HG02870 (cell line): ENCODE measurements at regions not wholly inside any gene's neighbourhood (a gene's known extent, or its start where the extent isn't known, plus 50 kb on each side); places are given as distances from the start of the nearest gene placed in this dataset.

Experiments
- ATAC-seq: cut with Tn5 transposase; IDR thresholded peaks from one replicate; pipeline ENCODE4 v1.9.1; 2021; ENCODE audit warnings: mild to moderate bottlenecking, moderate library complexity; ENCODE audit not compliant: unreplicated experiment

DNA sequence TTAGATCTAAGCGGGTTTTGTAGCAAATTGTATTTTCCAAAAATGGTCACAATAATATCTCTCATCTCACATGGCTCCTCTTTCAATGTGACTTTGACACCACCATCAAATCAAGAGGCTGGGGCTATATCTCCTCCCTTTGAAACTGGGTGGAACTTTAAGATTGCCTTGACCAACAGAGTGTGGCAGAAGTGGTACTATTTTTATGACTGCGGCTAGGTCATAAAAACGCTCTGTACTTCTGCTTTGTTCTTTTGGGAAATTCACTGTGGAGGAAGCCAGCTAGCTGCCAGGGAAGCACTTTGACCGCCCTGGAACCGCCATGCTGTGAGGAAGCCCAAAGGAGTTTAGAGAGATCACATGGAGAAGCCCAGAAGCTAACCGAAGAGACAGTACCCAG, 50.7 kb upstream of the ACOT11 start:
- ATAC-seq = no peak

DNA sequence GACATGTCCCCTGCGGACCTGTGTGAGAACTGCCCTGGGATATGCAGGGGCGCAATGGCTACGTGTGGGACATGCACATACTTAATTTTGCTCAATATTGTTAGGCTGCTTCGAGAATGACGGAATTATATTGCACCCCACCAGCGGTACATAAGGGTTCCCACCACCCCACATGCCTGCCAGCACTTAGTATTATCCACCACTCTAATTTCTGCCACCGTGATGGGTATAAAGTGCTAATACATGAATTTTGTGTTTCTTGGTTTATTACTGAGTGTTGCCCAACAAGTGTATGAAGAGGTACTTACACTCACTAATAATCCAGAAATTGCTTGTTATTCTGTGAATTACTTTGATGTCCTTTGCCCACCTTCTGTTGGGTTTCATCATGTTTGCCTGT, 52.1 kb upstream of the ACOT11 start:
- no peak for ATAC-seq

DNA sequence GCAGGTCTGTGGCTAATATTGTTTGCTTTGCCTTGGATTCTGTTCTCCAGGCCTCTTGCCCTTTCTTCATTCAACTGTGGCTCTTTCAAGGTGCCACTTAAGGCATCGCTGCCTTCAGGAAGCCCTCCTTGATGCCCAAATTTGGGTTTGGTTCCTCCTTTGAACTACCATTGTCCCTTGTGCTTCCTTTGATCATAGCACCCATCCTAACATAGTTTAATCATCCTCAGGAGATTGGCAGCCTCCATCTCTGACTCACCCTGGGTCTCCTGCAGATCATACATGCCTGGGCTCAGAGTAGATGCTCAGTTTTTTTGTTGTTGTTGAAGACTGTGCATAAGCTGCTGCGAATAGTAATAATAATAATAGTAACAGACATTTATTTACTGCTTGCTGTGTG, 54.4 kb upstream of the ACOT11 start:
- ATAC-seq = no peak

DNA sequence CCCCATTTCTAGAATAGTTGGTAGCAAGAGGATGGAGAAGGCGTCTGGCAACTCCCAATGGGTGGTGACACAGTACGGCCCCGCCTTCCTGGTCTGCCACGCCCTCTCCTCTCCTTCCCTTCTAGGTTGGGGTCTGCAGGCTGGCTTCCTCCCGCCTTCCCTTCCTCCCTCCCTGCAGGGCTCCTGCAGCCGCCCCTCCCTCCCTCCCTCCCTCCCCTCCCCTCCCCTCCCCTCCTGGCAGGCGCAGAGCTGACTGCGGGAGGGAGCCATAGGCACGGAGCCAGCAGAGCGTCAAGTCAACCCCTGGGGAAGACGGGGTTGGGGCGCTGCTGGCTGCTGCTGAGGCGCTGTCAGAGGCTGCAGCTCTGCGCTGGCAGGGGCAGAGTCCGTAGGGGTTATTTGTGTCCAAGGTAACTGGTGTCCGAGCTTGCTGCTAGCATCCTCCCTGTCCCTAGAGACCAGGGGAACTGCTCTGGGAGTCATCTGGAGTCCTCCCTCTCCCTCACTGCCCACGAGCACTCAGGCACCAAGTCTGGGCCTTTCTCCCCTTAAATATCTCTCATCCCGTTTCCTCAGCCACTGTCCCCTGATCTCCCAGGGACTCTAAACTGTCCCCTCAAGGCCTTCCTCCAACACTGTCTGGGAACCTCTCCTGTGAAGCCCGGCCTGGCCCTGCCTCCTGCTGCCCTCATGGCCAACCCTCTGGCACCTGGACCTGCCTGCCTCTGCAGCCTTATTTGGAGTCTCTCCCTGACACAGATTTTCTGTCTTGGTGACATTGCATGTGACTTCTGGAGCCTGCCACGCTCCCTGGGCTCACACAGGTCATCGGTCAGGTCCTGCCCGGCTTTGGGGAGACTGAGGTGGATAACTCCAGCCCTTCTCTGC, 57.4 kb upstream of the ACOT11 start:
- no peak for ATAC-seq

DNA sequence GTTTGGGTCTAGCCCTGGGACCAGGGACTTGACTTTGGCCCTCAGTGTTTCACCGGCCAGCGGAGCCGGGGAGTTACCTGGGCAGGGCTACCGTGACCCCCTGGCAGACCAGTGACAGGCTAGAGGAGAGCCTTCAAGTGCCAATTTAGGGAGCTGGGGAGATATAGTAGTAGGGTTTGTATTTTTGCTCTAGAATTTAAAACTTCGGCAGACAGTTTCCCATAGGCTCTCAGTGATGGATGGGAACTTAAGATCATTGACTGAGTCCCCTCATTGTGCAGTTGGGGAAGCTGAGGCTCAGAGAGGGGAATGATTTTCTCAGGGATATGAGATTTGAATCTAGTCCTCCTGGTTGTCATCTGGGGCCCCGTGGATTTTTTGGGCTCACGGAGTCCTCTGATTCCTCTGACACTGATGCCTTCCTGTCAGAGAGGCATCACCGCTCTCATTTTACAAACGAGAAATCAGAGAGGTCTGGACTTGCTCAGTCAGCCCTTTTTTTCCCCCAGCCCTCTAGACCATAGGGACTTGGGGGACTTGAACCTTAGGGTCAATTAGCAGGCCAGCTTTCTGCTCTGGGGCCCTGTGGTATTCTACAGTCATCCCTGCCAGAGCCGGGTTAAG, 58.3 kb upstream of the ACOT11 start:
- ATAC-seq = no peak

DNA sequence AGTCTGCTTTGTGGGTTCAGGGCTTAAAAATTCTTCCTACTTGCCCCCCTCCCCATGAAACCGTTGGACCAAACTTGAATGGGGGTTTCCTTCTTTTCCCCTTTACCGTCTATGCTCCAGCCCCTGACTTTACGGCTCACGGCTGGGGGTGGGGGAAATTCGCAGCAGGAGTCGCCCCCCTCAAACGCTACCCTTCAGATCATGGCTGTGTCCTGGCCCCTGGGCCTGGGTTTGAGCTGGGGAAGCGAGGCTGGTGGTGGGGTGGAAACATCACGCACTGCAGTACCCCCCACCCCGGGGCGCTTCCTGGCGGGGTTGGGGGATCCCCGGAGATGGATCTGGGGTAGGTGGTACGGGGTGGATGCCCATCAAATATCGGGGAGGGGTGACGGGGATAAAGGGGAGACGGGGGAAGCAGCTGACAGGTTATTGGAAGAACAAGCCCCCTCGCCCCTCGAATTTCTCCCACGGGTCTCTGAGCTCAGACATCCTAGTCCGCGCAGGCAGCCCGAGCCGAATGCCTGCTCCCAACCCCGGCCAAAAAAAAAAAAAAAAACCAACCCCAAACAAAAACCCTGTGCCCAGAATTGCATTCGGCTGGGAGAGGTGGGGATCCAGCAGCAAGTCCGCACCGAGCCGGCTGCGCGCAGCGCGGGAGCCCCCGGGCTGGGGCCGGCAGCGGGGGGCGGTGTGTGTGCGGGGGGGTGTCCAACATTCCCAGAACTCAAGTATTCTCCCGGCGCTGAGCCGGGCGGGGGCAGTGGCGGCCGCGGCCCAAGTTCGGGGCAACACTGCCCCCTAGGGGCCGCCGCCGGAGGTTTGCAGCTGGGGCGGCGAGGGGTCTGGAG, 59.0 kb upstream of the ACOT11 start:
- ATAC-seq = no peak

DNA sequence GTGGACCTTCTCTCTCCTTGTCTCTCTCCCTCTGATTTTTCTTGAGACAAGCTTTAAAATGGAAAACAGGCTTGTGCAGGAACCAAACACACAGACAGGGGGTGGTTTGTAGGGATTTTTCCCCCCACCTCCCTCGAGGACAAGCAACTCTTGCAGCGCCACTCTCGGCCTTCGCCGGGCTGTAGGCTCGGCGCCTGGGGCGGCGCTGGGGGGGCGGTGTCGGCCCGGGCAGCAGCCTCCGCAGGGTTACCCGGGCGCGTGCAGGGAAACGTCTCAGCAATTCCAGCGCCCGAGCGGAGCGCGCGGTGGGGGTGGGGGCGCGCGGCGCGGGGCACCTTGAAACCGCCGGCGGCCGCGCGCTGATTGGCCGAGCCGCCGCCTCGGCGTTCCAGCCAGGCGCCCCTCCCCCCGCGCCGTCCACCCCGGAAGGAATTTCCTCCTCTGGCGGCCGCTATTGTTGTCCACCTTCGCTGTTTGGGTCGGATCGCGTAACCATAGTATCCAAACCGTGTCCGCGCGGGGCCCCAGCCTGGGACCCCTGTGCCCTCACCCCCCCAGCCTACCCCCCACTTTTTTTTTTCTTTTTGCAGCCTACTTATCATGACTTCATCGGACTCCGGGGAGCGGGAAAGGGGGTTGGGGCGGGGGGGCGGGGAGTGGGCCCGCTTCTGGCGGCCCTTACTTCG, 59.8 kb upstream of the ACOT11 start:
- ATAC-seq = peak; percentile 58

DNA sequence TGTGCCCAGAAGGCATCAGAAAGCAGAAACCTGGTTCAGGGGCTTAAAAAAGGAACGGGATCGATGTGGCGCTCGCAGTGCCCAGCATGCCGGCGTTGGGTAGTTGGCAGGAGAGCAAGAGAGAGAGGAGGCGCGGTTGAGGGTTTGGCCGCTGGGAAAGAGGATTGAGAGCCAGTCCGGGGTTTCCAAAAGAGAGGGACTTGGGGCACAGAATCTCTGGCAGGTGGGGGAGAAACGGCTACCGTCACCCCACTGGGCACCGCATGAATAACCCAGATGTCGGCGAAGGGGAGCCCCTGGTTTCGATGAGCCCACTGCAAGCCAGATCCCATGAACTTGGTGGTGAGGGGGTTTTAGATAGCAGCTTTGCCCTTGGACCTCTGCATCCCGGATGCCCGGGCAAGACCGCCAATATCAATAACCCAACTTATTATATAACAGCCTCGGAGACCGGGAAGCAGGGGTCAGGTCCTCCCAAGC, 60.4 kb upstream of the ACOT11 start:
- no peak for ATAC-seq

DNA sequence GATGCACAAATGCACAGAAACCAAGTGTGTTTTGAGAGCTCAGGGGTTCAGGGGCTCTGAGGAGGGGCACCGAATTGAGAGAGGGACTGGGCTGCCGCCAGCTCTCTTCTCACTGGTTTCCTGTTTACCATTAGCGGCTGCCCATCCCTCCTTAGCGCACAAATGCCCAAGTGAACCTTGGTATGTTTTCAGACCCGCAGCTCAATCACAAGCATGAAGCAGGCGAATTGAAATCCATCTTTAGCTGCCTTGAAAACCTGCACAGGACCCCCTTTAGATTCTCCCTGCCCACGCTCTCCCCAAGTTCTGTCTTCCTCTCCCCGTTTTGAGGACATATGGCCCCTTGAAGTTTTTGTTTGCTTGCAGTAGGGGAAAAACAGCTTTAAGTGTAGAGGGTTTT, 61.1 kb upstream of the ACOT11 start:
- ATAC-seq = no peak

DNA sequence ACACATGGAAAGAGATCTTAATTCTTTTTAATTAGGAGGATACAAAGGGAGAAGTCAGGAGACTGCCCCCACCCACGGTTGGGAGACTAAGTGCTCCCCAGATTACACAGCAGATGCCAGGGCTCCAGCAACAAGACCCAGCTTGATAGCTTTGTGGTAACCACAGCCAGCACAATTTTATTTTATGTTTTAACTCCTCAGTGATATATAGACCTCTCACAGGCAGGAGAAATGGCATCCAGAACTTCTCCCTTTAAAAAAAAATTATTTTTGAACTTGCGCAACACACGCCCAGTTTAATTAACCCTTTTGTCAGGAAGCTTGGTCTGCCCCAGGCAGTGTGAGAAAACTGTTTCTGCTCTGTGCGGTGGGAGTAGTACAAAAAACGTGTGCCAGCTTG, 62.6 kb upstream of the ACOT11 start:
- no peak for ATAC-seq

DNA sequence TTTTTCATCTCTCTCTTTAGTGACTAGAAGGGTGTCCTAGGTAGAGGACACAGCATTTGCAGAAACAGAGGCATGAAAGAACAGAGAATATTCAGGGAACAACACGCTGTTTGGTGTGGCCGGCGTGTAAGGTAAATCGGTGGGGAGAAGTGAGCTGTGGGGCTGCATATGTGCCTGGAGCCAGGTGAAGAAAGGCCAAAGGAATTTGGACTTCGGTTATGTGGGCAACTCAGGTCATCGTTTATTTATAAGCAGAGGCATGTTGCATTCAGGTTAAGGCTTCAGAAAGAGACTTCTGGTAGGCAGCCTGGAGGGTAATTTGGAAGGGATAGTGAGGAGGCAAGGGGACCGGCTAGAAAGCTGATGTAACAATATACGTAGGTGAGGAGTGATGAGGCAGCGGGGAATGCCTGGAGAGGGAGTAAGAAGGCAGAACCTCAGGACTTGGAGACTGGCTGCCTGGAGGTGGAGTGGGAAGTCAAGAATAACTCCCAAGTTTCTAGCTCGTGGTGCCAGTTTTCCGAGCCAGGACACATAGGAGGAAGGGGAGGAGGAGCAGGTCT, 64.1 kb upstream of the ACOT11 start:
- no peak for ATAC-seq

DNA sequence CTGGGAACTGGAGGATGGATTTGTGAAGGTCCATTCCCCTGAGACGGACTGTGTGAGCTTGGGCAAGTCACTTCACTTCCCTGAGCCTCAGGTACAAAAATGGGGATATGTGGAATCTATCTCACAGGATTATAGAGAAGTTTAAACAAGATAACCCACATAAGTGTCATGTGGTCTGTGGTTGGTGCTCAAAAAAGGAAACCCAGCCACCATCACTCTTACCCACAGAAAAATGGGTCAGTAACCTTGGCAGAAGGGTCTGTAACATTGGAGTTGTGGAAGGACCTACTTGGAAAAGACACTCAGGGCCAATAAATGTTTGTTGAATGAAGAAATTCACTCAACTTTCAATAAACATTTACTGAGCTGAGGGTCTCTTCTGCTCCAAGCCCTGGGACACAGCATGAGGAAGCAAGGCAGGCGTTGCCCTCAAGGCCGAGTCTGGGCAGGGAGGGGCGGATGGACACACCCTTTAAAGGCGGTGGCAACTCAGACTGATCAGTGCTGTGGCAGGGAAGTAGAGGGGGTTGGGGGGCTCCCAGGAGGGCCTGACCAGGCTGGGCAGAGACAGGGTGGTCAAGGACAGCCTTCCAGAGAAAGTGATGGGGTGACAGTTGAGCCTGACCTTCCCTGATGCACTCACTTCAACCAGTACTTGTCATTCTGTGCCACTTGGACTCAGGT, 66.7 kb upstream of the ACOT11 start:
- no peak for ATAC-seq

DNA sequence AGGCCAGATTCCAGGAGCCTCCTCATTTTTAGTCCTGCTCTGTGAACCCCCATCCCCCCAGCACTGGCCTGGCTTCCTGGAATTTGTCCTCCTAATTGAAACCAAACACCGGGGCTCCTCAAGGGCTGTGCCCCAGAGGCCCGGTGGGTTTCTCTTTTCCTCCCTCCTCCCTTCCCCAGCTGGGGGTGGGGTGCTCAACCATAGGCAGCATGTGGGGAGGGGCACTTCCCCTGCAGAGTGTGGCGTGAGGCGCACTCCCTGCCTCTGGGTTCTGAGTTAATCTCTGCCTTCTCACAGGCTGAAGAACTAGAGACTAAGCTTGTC, 67.5 kb upstream of the ACOT11 start:
- ATAC-seq = no peak

DNA sequence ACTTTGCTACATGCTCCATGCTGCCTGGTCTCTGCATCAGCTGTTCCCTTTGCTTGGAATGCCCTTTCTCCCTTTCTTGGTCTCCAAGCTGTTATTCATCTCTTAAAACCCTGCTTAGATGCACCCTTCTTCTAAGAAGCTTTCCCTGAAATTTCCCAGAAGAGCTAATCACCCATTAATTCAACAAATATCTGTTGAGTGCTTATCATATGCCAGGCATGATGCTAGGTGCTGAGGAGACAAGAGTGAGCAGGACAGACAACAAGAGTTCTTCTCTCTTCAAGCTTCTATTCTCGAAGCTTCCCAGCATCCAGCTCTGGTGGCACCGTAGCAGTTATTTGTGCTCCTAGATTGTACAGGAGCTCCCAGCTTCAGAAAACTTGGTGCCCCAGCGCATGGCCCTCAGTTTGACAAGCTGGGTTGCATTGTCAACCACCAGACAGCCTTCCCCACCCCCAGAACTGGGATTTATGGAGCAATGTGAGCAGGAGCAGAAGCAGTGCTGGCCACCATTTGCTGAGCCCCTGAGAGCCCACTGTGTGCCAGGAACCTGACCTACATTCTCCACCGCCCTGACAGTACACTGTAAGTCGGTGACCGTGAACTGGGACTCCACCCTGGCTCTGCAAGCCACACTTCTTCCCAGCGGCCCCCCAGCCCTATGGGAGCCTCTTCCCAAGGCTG, 68.0 kb upstream of the ACOT11 start:
- no peak for ATAC-seq

DNA sequence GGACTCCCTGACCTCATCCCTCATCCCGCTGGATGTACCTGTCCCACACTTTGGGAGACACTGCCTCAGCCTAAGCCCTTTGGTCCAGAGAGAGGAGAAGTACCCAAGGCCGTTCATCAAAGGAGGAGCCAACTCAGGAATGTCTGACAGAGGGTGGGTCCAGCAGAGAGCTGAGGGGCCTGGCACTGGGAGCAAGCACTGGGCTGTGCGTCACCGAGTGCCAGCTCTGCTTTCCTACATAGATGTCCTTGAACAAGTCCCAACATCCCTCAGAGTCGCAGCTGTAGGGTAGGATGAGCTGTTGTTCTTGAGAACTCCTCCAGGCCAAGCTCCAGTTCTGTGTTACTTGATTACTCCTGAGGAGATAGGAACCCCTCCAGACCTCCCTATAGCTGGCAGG, 68.8 kb upstream of the ACOT11 start:
- ATAC-seq = no peak

DNA sequence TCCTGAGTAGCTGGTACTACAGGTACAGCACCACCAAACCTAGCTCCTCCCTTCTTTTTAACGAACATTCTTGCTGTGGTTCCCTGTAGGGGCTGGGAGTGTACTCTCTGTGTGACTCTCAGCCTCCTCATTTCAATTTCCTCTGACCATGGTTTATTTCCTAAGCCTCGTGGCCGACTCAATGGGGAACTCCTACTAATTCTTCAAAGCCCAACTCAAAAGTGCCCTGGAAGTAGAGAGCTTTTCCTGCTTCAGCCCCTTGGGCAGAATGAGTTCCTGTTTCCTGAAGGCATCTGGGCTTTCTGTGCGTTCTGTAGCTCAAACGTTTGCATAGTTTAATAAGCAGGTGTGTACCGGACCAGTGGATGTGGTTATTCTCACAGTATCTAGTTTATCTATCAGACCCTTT, 70.9 kb upstream of the ACOT11 start:
- no peak for ATAC-seq

DNA sequence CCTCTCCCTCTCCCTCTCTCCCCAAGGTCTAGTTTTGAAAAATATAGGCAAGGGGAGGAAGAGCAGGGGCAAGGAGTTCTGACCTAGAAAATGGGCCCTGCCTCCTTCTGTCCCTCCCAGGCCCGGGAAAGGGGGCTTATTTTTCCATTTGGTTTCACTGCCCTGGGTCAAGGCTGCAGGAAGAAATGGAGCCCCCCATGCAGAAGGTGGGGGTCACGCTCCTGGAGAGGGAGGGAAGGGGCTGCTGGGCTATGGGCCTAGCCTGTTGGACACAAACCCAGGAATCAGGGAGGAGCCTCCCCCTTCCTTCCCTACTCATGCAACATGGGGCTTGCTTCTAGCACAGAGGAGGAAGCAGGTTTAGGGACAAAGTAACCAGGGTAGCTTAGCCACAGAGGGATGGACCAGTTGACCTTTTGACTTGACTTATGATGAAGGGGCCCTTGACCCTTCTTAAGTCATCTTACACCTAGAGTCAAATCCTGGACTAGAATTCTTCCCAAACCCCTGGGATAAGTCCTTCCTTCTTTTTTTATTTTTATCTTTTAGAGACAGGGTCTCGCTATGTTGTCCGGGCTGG, 70.4 kb upstream of the SSBP3 start:
- no peak for ATAC-seq

DNA sequence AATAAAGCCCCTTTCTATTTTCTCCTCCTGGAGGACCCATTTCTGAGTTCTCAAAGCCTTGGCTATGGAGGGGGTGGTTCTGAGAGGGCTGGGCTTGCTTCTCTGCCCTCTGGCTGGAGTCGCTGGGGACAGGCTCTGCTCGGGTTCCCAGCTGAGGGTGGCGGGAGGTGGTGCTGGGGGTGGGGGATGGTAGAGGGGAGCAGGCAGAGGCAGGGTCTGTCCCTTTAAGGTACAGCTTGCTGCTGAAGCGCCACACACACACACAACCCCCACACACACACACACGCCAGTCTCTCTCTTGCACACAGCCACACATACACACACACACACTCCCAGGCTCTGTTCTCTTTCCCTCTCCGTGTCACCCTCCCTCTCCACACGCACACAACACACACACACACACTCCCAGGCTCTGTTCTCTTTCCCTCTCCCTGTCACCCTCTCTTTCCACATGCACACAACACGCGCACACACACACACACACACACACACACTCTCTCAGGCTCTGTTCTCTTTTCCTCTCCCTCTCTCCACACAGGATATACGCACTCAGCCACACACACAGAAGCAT, 69.8 kb upstream of the SSBP3 start:
- no peak for ATAC-seq

DNA sequence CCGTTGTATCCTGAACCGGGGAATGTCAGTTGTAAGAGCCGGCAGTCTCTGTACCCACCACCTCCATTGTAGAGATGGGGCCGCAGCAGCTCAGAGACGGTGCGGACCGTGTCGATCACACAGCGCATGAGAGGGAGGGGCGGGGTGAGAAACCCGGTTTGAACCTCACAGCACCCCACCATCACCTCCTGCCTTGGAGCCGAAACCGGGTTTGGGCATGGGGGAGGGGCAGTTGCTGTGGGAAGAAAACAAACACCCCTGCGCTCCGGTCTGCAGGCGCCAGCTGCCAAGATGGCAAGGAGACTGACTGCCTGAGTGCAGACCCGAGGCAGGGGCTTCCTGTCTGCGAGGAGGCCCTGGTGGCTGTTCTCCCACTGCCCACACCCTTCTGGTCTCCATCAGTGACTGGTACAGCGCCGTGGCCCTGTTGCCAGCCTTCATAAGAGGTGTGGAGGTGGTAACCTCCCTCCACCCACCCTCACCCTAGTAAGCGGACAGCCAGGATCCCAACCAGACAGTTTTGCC, 69.2 kb upstream of the SSBP3 start:
- ATAC-seq = no peak
